Endodermal cell (in vitro differentiated cells): ENCODE measurements at regions not wholly inside any gene's neighbourhood (a gene's known extent, or its start where the extent isn't known, plus 50 kb on each side); places are given as distances from the start of the nearest gene placed in this dataset.

ENCODE experiments used
- DNase-seq: peaks from one replicate; pipeline ENCODE4 v3.0.0-alpha.2; 2017
- H3K27ac ChIP-seq: 2 replicates; pipeline ENCODE4 v1.5.1; 2013; ENCODE audit warnings: mild to moderate bottlenecking, low read depth, low read length, moderate library complexity
- H3K27me3 ChIP-seq: 2 replicates; pipeline ENCODE4 v1.6.1; 2013; ENCODE audit warnings: mild to moderate bottlenecking, low read length, moderate library complexity; ENCODE audit not compliant: insufficient read depth, control insufficient read depth, poor library complexity, severe bottlenecking
- H3K36me3 ChIP-seq: 2 replicates; pipeline ENCODE4 v1.7.0; 2013; ENCODE audit warnings: mild to moderate bottlenecking, low read length, moderate library complexity; ENCODE audit not compliant: control insufficient read depth, insufficient read depth
- H3K4me1 ChIP-seq: one replicate; pipeline ENCODE4 v1.7.0; 2013; ENCODE audit warnings: low read length; ENCODE audit not compliant: control insufficient read depth, insufficient read depth
- H3K4me3 ChIP-seq: 2 replicates; pipeline ENCODE4 v1.5.1; 2013; ENCODE audit warnings: mild to moderate bottlenecking, low read length, moderate library complexity
- H3K9ac ChIP-seq: 2 replicates; pipeline ENCODE4 v1.6.1; 2013; ENCODE audit warnings: mild to moderate bottlenecking, low read length, moderate library complexity; ENCODE audit not compliant: poor library complexity, severe bottlenecking; ENCODE audit errors: extremely low read depth
- H3K9me3 ChIP-seq: 2 replicates; pipeline ENCODE4 v1.6.1; 2013; ENCODE audit warnings: mild to moderate bottlenecking, low read length, moderate library complexity; ENCODE audit not compliant: control insufficient read depth
- H3K27ac Mint-ChIP-seq: 2 replicates; pipeline ENCODE4 v1.8.0; 2020; ENCODE audit warnings: mixed read lengths
- H3K27me3 Mint-ChIP-seq: 2 replicates; pipeline ENCODE4 v1.8.0; 2021; ENCODE audit warnings: mild to moderate bottlenecking, mixed read lengths; ENCODE audit not compliant: insufficient read depth
- H3K36me3 Mint-ChIP-seq: 2 replicates; pipeline ENCODE4 v1.8.0; 2020; ENCODE audit warnings: low read depth, mixed read lengths
- H3K4me1 Mint-ChIP-seq: 2 replicates; pipeline ENCODE4 v1.8.0; 2020; ENCODE audit warnings: mixed read lengths
- H3K4me3 Mint-ChIP-seq: 2 replicates; pipeline ENCODE4 v1.8.0; 2020; ENCODE audit warnings: mild to moderate bottlenecking, moderate library complexity, mixed read lengths
- H3K9me3 Mint-ChIP-seq: 2 replicates; pipeline ENCODE4 v1.8.0; 2020; ENCODE audit warnings: mild to moderate bottlenecking, mixed read lengths
- WGBS, 2 experiments: methylation state at CpG; one replicate each; pipeline versions ENCODE4 v1.1.5 to v1.1.7; 2013; ENCODE audit warnings: missing lambda C conversion rate in 2 of 2, mixed read lengths in 1 of 2; ENCODE audit not compliant: insufficient coverage in 1 of 2, insufficient read length in 1 of 2; 5-methylcytosine and 5-hydroxymethylcytosine counted together
- TF ChIP-seq, protein P1 (sequence below): fragments of 200-600 bp; sonication (generic); conservative IDR thresholded peaks from 2 replicates; pipeline ENCODE4 v1.5.0; 2021; ENCODE audit warnings: antibody characterized with exemption, mild to moderate bottlenecking

- H3K36me3 Mint-ChIP-seq: no peaks in the 10 kb centered on the region
- TF ChIP-seq, protein P1, sequence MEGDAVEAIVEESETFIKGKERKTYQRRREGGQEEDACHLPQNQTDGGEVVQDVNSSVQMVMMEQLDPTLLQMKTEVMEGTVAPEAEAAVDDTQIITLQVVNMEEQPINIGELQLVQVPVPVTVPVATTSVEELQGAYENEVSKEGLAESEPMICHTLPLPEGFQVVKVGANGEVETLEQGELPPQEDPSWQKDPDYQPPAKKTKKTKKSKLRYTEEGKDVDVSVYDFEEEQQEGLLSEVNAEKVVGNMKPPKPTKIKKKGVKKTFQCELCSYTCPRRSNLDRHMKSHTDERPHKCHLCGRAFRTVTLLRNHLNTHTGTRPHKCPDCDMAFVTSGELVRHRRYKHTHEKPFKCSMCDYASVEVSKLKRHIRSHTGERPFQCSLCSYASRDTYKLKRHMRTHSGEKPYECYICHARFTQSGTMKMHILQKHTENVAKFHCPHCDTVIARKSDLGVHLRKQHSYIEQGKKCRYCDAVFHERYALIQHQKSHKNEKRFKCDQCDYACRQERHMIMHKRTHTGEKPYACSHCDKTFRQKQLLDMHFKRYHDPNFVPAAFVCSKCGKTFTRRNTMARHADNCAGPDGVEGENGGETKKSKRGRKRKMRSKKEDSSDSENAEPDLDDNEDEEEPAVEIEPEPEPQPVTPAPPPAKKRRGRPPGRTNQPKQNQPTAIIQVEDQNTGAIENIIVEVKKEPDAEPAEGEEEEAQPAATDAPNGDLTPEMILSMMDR: no peak
- Histone ChIP-seq H3K4me3 (no peak overlapping the region), H3K27ac (no peak overlapping the region), H3K36me3 (no peaks in the 10 kb centered on the region), H3K27me3 (no peaks in the 10 kb centered on the region), H3K9me3 (no peaks in the 10 kb centered on the region), H3K4me1 (no peaks in the 10 kb centered on the region), H3K9ac (no peak overlapping the region)
- H3K27ac Mint-ChIP-seq: no peak overlapping the region
- peaks cover 3% of the 10 kb centered on the region for H3K27me3 Mint-ChIP-seq
- H3K9me3 Mint-ChIP-seq: no peaks in the 10 kb centered on the region
- 89 to 93% methylated on average over 5 of the region's 5 CpGs for WGBS, 2 experiments
- no peak overlapping the region for H3K4me3 Mint-ChIP-seq
- H3K4me1 Mint-ChIP-seq: peaks cover 16% of the 10 kb centered on the region
- DNase-seq: no peak
Measured at GRCh38 chr3:27655547-27655946, 66.6 kb downstream of the EOMES start.

GRCh38 chr3:27653803-27654558 lies 68.1 kb downstream of the EOMES start:
- Mint-ChIP-seq H3K4me3 (no peak overlapping the region), H3K36me3 (no peaks in the 10 kb centered on the region), H3K4me1 (peaks cover 16% of the 10 kb centered on the region), H3K27me3 (peaks cover 3% of the 10 kb centered on the region), H3K27ac (peak overlapping the region; percentile 23), H3K9me3 (no peaks in the 10 kb centered on the region)
- WGBS, 2 experiments: 67 to 86% methylated on average over 2 to 3 of the region's 3 CpGs
- Histone ChIP-seq H3K27ac (no peak overlapping the region), H3K9me3 (no peaks in the 10 kb centered on the region), H3K36me3 (no peaks in the 10 kb centered on the region), H3K9ac (no peak overlapping the region), H3K4me1 (no peaks in the 10 kb centered on the region), H3K27me3 (no peaks in the 10 kb centered on the region), H3K4me3 (no peak overlapping the region)
- DNase-seq: no peak
- TF ChIP-seq, protein P1: no peak

DNA sequence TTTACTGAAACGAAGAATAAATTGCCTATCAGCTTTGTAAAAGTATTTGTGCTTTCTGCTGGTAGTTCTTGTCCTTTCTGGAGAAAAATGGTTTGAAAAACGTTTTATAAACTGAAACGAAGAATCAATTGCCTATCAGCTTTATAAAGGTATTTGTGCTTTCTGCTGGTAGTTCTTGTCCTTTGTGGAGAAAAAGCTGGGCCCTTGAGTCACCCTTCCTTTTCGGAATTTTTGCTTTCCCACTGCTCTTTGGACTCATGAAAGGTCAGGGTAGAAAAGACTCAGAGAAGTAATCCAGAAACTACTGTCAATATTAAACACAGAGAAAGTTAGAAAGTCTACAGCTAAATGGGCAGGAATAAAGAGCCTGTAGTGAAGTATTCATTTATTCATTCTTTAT lies 72.8 kb downstream of the EOMES start:
- no peaks in the 10 kb centered on the region for H3K36me3 ChIP-seq
- no peak for DNase-seq
- Mint-ChIP-seq H3K36me3 (no peaks in the 10 kb centered on the region), H3K4me1 (peaks cover 15% of the 10 kb centered on the region), H3K9me3 (no peaks in the 10 kb centered on the region), H3K4me3 (no peak overlapping the region), H3K27ac (no peak overlapping the region), H3K27me3 (no peaks in the 10 kb centered on the region)
- H3K9ac ChIP-seq: no peak overlapping the region
- TF ChIP-seq, protein P1: no peak
- no peaks in the 10 kb centered on the region for H3K27me3 ChIP-seq
- no peaks in the 10 kb centered on the region for H3K9me3 ChIP-seq
- no peaks in the 10 kb centered on the region for H3K4me1 ChIP-seq
- WGBS, 2 experiments: 69 to 81% methylated on average over 3 to 4 of the region's 4 CpGs
- H3K4me3 ChIP-seq: no peak overlapping the region
- no peak overlapping the region for H3K27ac ChIP-seq
